DND-41 (cell line): ENCODE measurements at regions not wholly inside any gene's neighbourhood (a gene's known extent, or its start where the extent isn't known, plus 50 kb on each side); places are given as distances from the start of the nearest gene placed in this dataset.
"Not testable (repeated sequence)": the region's sequence is repeated elsewhere in the genome, so short reads cannot be mapped to it uniquely, and the experiment has no call there.

Experiments
- ATAC-seq: fragments of 200-7000 bp; cut with Tn5 transposase; 3 replicates; pipeline ENCODE4 v1.9.1; 2021; ENCODE audit warnings: low read depth; ENCODE audit not compliant: insufficient read depth
- DNase-seq: peaks from one replicate; pipeline ENCODE4 v3.0.0-alpha.2; 2020
- H2AFZ ChIP-seq: 2 replicates; pipeline ENCODE4 v1.6.0; 2012; ENCODE audit warnings: low read depth, low read length
- H3K27ac ChIP-seq: 2 replicates; pipeline ENCODE4 v1.5.1; 2012; ENCODE audit warnings: low read length, inconsistent platforms
- H3K27me3 ChIP-seq: fragments of 200-600 bp; sonication (generic); 2 replicates; pipeline ENCODE4 v1.6.0; 2012; ENCODE audit warnings: low read length, mild to moderate bottlenecking, inconsistent platforms; ENCODE audit not compliant: insufficient read depth, poor library complexity
- H3K36me3 ChIP-seq: 2 replicates; pipeline ENCODE4 v1.5.1; 2012; ENCODE audit warnings: low read length, inconsistent platforms; ENCODE audit not compliant: insufficient read depth
- H3K4me1 ChIP-seq: 2 replicates; pipeline ENCODE4 v1.5.1; 2012; ENCODE audit warnings: mild to moderate bottlenecking, low read length; ENCODE audit not compliant: insufficient read depth
- H3K4me2 ChIP-seq: 2 replicates; pipeline ENCODE4 v1.6.0; 2012; ENCODE audit warnings: mild to moderate bottlenecking, moderate library complexity, low read length, inconsistent platforms; ENCODE audit not compliant: insufficient read depth
- H3K4me3 ChIP-seq, 2 experiments: fragments of 200-600 bp in 1 of 2; shearing (Covaris generic) in 1 of 2; 2 replicates each; pipeline ENCODE4 v1.5.1; 2012 to 2016; ENCODE audit warnings: inconsistent platforms in 2 of 2, low read length in 2 of 2, mild to moderate bottlenecking in 2 of 2, low read depth in 1 of 2, moderate library complexity in 1 of 2
- H3K79me2 ChIP-seq: 2 replicates; pipeline ENCODE4 v1.6.0; 2012; ENCODE audit warnings: low read length, inconsistent platforms; ENCODE audit not compliant: insufficient read depth
- H3K9ac ChIP-seq: 2 replicates; pipeline ENCODE4 v1.6.0; 2012; ENCODE audit warnings: low read depth, mild to moderate bottlenecking, inconsistent platforms, low read length, moderate library complexity
- H3K9me3 ChIP-seq: 2 replicates; pipeline ENCODE4 v1.5.1; 2012; ENCODE audit warnings: low read length, moderate library complexity, mild to moderate bottlenecking, inconsistent platforms; ENCODE audit not compliant: insufficient read depth, severe bottlenecking
- H4K20me1 ChIP-seq: 2 replicates; pipeline ENCODE4 v1.6.0; 2012; ENCODE audit warnings: low read length; ENCODE audit not compliant: insufficient read depth
- CTCF ChIP-seq: IDR thresholded peaks from 2 replicates; pipeline ENCODE4 v1.5.1; 2012; ENCODE audit warnings: borderline replicate concordance, low read length, moderate library complexity, mild to moderate bottlenecking; ENCODE audit not compliant: poor library complexity, severe bottlenecking; ENCODE audit errors: extremely low read depth
- EZH2 ChIP-seq: IDR thresholded peaks from 3 replicates; pipeline ENCODE4 v1.6.1; 2012; ENCODE audit warnings: borderline replicate concordance, low read depth, mild to moderate bottlenecking, moderate library complexity, low read length, inconsistent platforms; ENCODE audit not compliant: severe bottlenecking

GRCh38 chr12:126936181-126936851, 1330.7 kb upstream of the TMEM132C start:
- H4K20me1 ChIP-seq: no peaks in the 10 kb centered on the region
- H3K9me3 ChIP-seq: no peaks in the 10 kb centered on the region
- DNase-seq: no peak
- no peak overlapping the region for H3K4me2 ChIP-seq
- H3K27me3 ChIP-seq: no peaks in the 10 kb centered on the region
- no peak overlapping the region for H3K27ac ChIP-seq
- no peak overlapping the region for H3K9ac ChIP-seq
- H3K4me1 ChIP-seq: no peaks in the 10 kb centered on the region
- H3K4me3 ChIP-seq: no peak overlapping the region
- H2AFZ ChIP-seq: no peak overlapping the region
- ATAC-seq: no peak
- no peaks in the 10 kb centered on the region for H3K79me2 ChIP-seq
- no peaks in the 10 kb centered on the region for H3K36me3 ChIP-seq
- TF ChIP-seq CTCF: no peak
- TF ChIP-seq EZH2: no peak

GRCh38 chr12:126937431-126937830, 1329.5 kb upstream of the TMEM132C start:
- Histone ChIP-seq H3K4me2 (no peak overlapping the region), H3K36me3 (no peaks in the 10 kb centered on the region), H3K4me1 (no peaks in the 10 kb centered on the region), H3K4me3 (no peak overlapping the region), H4K20me1 (no peaks in the 10 kb centered on the region), H3K9me3 (no peaks in the 10 kb centered on the region), H2AFZ (no peak overlapping the region), H3K27ac (no peak overlapping the region), H3K9ac (no peak overlapping the region), H3K27me3 (no peaks in the 10 kb centered on the region), H3K79me2 (no peaks in the 10 kb centered on the region)
- ATAC-seq (no peak), DNase-seq (no peak)
- TF ChIP-seq CTCF: no peak
- no peak for TF ChIP-seq EZH2

- Histone ChIP-seq H3K4me3 (no peak overlapping the region), H3K27me3 (no peaks in the 10 kb centered on the region), H3K27ac (no peak overlapping the region), H3K4me2 (no peak overlapping the region), H3K4me1 (no peaks in the 10 kb centered on the region), H3K79me2 (no peaks in the 10 kb centered on the region), H3K36me3 (no peaks in the 10 kb centered on the region), H3K9me3 (no peaks in the 10 kb centered on the region), H2AFZ (no peak overlapping the region), H3K9ac (no peak overlapping the region), H4K20me1 (no peaks in the 10 kb centered on the region)
- ATAC-seq (peak; percentile 66), DNase-seq (no peak)
- no peak for TF ChIP-seq EZH2
- TF ChIP-seq CTCF: no peak
Observed at GRCh38 chr12:126944684-126945083, 1322.3 kb upstream of the TMEM132C start.

- not testable (repeated sequence) for H3K27me3 ChIP-seq, H2AFZ ChIP-seq, H3K4me1 ChIP-seq, H3K79me2 ChIP-seq, H4K20me1 ChIP-seq, ATAC-seq, H3K9me3 ChIP-seq, H3K27ac ChIP-seq, H3K9ac ChIP-seq, H3K4me3 ChIP-seq, DNase-seq, H3K36me3 ChIP-seq, H3K4me2 ChIP-seq
Observed at GRCh38 chr12:126946958-126947357, 1320.0 kb upstream of the TMEM132C start.
